ENCODE measurements at regions not wholly inside any gene's neighbourhood (a gene's known extent, or its start where the extent isn't known, plus 50 kb on each side); places are given as distances from the start of the nearest gene placed in this dataset.
"Not testable (repeated sequence)": the region's sequence is repeated elsewhere in the genome, so short reads cannot be mapped to it uniquely, and the experiment has no call there.

DNA sequence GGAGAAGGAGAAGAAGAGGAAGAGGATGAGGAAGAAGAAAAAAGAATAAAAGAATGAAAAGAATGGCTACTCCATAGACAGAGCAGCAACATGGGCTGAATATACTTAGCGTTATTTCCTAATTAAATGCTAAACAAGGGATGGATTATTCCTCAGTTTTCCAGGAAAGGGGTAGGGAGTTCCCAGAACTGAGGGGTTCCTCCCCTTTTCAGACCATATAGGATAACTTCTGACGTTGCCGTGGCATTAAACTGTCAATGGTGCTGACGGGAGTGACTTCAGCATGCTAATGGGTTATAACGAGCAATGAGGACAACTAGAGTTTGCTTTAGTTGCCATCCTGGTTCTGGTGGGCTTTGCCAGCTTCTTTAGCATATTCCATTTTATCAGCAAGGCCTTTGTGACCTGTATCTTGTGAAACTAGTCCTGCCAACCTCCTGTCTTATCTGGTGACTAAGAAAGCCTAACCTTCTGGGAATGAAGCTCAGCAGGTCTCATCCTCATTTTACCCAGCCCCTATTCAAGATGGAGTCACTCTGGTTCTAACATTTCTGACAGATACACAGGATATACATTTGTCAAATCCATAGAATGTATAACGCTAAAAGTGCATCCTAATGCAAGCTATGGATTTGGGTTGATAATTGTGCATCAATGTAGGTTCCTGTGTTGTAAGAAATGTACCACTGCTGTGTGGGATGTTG is 152.3 kb downstream of the MAIP1 start:
- DNase-seq: no peak

DNA sequence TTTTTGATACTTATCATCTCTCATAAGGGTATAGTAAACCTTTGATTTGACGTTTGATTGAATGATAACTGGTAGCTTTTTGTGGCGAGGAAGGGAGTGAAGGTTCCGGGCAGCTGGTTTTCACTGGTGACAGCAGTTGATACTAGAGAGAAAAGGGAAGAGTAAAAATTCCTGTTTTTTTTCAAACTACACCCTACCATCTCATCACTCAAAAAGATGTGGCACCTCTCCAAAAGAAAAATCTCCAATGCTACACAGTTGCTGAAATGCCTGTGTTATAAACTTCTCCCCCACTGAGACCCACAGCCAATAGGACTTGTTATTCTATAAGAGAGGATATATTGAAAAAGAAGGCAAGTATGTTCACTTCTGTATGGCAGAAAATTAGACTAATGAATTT is 154.0 kb downstream of the MAIP1 start:
- no peak for DNase-seq

DNA sequence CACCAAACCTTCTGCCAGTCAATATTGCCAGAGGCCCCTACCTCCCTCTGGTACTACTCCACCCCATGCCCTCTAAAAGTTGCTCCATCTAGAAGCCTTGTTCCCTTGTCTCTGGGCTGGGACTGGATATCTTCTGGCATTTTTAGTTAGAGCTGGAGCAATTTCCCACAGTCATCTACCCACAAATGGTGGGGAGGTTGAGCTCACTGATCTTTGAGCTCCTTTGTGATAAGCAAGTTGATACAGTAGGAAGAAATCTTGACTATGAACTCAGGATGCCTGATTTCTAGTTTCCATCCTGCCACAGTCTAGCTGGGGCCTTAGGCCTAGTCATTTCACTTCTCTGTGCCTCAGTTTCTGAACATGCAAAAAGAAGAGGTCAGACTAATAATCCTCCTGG is 155.0 kb downstream of the MAIP1 start:
- DNase-seq: peak; percentile 1

DNA sequence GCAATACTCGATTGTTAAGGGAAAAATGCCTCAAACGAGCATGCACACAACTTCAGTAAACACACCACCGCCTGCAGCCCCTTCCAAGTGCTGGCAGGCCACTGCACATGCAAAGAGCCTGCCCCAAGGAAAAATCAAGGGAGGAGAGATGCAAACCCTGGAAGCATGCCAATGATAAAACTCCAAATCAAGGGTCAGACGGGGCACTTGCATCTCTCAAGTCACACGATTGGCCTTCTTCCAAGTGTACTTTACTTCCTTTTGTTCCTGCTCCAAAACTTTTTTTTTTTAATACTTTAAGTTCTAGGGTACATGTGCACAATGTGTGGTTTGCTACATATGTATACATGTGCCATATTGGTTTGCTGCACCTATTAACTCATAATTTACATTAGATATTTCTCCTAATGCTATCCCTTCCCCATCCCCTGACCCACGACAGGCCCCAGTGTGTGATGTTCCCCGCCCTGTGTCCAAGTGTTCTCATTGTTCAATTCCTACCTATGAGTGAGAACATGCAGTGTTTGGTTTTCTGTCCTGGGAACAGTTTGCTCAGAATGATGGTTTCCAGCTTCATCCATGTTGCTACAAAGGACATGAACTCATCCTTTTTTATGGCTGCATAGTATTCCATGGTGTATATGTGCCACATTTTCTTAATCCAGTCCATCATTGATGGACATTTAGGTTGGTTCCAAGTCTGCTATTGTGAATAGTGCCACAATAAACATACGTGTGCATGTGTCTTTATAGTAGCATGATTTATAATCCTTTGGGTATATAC is 157.8 kb downstream of the MAIP1 start:
- DNase-seq: not testable (repeated sequence)

DNA sequence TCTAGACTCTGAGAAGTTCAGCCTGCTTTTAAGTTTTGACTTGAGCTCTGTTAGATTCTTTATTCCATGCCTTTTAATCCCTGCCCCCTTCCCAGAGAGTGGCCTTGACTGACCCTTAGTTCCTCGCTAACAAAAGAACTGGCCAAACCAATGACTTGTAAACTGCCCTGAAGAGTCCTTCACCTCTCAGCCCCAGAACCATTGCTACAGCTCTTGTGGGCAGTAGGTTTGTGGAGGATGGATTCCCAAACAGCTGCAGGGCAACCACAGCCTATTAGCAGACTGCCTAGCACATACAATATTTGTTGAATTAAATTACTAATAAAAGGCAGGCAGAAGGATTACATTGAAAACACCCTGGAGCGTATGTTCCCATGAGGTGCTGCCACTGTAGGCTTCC is 163.9 kb downstream of the MAIP1 start:
- DNase-seq: no peak

DNA sequence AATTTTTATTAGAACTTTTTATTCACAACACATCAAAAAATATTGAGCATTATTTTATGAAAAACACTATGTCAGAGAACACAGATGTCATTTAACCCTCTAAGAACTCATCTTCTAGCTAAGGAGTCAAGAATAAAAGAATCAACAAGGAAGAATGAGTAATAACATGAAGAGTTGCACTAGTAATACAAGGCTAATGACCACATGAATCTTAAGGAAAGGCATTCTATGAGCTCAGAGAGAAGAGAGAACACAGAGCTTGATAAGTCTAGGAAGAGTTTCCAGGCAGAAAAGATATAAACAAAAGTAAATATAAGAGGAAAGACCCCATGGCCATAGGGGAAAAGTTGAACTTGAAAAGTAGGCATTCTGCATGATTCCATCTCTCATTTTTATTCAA is 166.5 kb downstream of the MAIP1 start:
- DNase-seq: no peak

DNA sequence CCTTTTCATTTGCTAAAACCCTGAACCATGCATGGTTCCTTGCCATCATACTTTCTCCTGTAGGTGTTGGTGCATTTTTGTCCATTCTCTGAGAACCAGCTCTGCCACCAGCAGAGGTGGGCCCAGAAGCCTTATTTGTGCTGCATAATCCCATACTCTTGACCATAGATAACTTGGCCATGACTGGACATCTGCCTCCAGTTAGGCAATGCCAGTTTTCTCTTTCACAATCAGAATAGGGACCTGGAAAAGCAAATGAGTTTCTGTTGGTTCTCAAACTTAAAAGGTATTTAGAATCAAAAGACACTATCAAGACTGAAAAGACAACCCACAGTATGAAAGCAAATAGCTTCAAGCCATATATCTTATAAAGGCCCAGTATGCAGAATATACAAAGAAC is 167.3 kb downstream of the MAIP1 start:
- DNase-seq: no peak

DNA sequence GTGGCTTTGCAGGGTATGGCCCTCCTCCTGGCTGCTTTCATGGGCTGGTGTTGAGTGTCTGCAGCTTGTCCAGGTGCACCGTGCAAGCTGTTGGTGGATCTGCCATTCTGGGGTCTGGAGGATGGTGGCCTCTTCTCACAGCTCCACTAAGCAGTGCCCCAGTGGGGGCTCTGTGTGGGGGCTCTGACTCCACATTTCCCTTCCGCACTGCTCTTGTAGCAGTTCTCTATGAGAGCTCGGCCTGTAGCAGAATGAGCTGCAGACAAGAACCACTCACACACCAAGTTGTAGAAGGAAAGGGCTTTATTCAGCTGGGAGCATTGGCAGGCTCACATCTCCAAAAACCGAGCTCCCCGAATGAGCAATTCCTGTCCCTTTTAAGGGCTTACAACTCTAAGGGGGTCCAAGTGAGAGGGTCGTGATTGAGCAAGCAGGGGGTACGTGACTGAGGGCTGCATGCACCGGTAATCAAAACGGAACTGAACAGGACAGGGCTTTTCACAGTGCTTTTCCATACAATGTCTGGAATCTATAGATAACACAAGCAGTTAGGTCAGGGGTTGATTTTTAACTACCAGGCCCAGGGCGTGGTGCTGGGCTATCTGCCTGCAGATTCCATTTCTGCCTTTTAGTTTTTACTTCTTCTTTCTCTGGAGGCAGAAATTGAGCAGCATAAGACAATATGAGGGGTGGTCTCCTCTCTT is 169.4 kb downstream of the MAIP1 start:
- not testable (repeated sequence) for DNase-seq

DNA sequence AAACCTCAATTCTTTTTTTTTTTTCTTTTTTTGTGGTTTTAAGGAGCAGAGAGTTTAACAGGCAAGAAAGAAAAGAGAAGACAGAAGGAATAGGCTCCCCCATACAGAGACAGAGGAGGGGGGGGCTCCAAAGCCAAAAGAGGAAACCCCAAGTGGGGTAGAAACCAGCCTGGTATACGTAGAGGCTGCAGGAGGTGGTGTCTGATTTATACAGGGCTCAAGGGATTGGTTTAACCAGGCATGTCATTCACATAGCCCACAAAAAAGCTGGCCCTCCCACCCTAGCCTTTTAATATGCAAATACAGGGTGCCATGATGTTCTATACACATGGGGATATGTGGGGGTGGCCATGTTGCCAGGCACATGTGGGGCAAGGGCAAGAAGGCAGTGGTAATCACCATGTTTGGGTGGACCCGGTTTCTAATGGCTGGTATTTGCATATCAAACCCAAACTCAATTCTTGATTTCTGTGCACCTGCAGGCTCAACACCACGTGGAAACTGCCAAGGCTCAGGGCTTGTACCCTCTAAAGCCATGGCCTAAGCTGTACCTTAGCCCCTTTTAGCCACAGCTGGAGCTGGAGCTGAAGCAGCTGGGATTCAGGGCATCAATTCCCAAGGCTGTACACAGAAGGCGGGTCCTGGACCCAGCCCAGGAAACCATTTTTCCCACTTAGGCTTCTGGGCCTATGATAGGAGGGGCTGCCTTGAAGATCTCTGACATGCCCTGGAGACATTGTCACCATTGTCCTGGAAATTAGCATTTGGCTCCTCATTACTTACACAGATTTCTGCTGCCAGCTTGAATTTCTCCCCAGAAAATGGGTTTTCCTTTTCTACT is 170.3 kb downstream of the MAIP1 start:
- DNase-seq: no peak

DNA sequence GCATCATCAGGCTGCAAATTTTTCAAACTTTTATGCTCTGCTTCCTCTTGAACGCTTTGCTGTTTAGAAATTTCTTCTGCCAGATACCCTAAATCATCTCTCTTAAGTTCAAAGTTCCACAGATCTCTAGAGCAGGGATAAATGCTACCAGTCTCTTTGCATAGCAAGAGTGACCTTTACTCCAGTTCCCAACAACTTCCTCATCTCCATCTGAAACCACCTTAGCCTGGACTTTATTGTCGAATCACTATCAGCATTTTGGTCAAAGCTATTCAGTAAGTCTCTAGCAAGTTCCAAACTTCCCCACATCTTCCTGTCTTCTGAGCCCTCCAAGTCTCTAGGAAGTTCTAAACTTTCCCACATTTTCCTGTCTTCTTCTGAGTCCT is 170.9 kb downstream of the MAIP1 start:
- DNase-seq: not testable (repeated sequence)

DNA sequence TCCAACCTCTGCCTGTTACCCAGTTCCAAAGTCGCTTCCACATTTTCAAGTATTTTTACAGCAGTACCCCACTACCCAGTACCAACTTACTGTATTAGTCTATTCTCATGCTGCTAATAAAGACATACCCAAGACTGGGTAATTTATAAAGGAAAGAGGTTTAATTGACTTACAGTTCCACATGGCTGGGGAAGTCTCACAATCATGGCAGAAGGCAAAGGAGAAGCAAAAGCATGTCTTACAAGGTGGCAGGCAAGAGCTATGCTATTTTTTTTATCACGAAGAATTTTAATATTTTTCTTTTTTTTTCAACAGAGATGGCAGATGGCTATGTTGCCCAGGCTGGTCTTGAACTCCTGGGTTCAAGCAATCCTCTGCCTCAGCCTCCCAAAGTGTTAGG is 171.3 kb downstream of the MAIP1 start:
- DNase-seq: not testable (repeated sequence)

DNA sequence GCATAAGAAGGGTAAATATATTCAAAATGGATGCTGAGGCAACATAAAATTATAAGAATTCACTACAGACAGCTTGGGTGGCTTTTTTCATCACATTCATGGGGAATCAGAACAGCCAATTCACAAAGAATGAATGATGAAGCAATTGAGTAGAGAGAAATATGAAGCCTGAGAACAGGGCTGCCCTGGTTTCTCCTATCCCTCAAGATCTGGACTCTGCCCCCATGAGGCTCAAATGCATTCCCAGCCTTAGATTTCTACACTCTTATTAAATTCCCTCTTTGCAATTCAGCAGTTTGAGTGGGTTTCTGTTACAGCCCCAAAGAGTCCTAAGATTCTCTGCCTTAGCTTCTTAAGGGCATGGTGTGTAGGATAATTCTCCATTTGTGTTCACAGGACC is 172.5 kb downstream of the MAIP1 start:
- no peak for DNase-seq

DNA sequence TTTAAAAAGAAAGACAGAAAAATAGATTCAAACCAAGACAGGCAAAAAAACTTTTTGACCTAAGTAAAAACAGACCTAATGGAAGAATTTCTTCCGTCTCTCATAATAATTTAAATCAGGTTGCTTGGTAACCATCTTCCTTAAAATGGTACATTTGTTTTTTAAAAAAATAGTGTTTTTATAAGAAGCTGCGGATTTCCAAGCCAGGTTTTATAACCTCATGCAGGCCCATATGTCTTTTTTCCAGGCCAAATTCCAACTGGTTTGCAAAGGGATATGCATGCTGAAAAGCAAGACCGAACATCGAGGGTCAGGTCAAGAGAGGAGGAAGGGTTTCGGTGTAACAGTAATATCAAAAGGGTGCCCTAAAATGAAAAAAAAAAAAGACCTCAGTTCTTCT is 172.9 kb downstream of the MAIP1 start:
- no peak for DNase-seq

DNA sequence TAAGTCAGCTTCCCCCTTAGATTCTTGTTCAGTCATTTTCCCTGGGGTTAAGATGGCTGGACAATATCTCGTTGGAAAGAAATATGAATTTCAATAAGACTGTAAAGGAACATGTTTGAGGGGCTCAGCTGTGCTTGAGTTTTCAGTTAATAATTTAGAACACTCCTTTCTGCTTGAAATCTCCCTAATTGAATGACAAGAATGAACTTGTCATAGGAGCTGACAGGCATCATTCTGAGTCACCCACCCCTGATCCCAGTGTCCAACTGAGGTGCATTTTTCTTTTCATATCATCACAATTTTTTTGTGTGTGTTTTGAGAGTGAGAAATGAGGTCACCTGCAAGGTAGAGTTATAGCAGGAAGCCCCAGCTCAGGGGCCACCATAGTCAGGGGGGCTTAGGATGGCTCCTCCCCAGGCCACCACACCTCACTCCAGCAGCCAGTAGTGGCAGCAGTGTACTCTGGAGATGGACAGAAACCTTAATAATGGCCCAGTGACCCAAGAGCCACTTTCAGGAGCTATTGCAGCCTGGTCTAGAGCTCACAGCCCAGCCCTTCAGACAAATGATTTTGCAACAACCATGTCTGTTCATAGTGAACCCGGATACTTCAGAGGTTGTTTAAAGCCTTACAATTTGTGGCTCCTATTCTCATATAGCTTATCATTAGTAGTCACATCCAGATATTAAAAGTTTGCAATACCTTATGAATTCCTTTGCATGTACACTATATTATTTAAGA is 174.5 kb downstream of the MAIP1 start:
- no peak for DNase-seq

DNA sequence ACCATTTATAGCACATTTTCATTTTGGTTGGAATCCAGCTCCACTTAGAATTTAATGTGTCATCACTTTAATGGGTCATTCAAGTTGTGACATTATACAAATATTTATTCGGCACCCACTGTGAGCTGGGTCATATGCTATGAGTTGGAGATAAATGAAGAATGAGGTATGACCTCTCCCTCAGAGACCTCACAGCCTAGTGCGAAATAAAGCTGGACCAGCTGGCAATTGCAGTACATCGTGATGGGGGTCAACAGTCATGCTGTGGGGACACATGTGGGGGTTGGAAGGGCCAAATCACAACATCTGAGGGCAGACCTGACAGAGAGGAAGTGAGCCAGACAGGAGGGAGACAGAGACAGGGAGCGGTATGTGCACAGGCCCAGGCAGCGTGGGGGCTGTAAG is 175.4 kb downstream of the MAIP1 start:
- DNase-seq: no peak

DNA sequence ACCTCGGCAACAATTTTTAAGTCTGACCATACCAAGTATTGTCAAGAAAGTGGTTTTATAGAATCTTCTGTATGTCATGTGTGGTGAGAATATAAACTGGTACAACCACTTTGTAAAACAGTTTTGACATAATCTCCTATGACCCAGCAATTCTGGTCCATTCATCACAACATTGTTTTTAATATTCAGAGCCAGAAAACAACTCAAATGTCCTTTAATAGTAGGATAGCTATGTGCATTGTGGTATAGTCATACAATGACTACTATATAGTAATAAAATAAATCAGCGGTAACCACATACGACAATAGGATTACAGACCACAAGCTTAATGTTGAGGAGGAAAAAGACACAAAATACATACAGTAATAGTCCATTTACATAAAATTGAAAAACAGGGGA is 175.2 kb upstream of the SPATS2L start:
- no peak for DNase-seq

DNA sequence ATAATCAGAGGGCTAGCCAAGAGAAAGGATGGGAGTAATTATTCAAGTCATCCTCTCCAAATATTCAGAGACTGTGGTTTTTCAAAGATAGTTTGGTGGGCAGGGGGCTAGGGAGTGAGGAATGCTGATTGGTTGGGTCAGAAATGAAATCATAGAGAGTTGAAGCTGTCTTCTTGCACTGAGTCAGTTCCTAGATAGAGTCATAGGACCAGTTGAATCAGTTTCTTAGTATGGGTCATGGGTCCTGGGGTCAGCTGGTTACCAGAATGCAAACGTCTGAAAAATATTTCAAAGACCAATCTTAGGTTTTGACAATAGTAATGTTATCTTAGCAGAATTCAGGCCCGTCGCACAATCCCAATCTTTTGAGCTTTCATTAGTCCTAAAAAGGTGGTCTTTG is 171.4 kb upstream of the SPATS2L start:
- no peak for DNase-seq

DNA sequence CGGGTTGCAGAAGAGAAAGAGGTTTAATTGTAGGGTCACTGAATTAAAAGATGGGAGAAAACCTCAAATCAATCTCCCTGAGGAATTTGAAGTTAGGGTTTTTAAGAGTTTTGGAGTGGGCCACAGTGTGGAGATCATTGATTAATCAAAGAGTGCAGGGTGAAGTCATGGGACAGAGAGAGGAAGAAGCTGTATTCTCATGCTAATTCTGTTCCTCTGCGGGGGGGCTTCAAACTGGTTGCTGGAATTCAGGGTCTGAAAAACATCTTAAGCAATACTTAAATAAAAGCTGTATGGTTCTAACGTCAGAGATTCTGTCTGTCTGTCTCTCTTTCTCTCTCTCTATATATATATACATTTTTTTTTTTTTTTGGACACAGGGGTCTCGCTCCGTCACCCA is 169.8 kb upstream of the SPATS2L start:
- no peak for DNase-seq

DNA sequence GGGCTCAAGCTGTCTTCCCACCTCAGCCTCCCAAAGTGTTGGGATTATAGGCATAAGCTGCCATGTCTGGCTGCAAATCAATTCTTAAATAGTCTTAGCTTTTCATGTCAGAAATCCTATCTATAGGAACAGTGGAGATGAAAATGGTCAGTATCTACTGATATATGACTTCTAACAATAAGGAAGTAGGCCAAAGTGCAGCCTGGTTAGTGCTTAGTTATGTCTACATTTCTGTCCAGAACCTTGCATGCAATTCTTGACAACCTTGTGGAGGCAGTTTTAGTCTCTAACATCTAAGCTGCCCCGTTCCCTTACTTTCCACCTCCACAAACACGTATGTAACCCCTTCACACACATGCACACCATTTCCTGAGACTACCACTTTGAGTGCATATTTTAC is 169.2 kb upstream of the SPATS2L start:
- DNase-seq: no peak

DNA sequence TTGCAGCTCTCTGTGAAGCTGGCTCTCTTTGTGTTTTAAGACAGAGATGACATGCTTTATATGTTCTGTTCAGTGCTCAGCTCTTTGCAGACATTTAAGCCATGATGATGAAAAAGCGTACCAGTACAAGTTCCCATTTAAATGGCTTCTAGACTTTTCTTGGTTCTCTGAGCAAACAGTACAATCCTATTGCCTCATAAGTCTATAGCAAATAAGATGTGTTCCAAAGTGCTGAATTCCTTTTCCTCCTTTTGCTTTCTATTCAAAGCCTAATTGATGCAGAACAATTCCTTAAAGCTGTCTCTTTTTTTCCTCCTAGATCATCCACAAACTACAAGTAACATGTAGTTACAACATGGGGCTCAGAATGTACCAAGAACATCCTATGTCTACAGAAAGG is 168.8 kb upstream of the SPATS2L start:
- DNase-seq: no peak

DNA sequence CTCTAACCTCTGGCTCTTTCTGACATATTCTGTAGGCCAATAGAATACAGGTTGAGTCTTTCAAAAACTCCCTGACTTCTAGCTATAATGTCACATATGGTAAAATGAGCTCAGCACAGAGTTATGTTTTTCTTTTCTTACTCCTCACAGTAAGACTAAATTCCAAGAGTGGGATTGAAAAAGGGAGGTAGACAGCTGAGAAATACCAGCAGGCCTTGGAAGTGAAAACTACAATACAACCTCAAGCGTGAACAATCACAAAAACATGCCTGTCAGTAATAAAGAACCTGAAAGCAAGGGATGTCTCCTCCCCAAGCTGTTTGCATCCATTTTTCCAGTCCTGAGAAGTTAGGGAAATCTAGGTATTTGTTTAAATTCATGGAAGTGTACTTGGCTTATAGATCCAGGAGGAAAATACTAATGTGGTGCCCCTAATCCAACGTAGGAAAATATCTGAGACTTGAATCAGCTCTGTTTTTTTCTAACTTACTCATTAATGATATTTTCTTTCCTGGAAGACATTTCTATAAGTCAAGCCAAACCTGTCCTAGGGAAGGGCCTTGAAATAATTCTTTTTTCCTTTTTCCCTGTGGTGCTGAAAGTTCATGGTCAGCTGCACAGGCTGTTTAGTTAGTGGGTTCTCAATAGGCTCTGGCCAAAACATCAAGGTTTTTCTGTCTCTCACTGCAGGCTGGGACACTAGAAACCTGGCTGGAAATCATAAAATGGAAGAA is 167.9 kb upstream of the SPATS2L start:
- DNase-seq: no peak

DNA sequence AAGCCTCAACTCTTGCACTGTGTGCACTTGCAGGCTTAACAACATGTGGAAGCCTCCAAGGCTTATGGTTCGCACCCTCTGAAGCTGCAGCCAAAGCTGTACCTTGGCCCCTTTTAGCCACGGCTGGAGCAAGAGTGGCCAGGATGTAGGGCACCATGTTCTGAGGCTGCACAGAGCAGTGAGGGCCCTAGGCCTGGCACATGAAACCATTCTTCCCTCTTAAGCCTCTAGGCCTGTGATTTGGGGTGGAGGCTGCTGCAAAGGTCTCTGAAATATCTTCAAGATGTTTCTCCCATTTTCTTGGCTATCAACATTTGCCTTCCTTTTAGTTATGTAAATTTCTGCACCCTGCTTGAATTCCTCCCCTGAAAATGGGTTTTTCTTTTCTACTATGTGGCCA is 161.9 kb upstream of the SPATS2L start:
- DNase-seq: no peak

Measured in NCI-H226 (cell line).